RKO (cell line): ENCODE measurements at regions not wholly inside any gene's neighbourhood (a gene's known extent, or its start where the extent isn't known, plus 50 kb on each side); places are given as distances from the start of the nearest gene placed in this dataset.
"Not testable (repeated sequence)": the region's sequence is repeated elsewhere in the genome, so short reads cannot be mapped to it uniquely, and the experiment has no call there.

ENCODE experiments used
- DNase-seq: peaks from one replicate; pipeline ENCODE4 v3.0.0-alpha.2; 2016; ENCODE audit warnings: low spot score

- no peak for DNase-seq
Observed at GRCh38 chr18:10353791-10354190, 100.6 kb upstream of the APCDD1 start.

- DNase-seq, result no peak
Observed at GRCh38 chr18:10354241-10354811, 100.1 kb upstream of the APCDD1 start.

- no peak for DNase-seq
Observed at GRCh38 chr18:10354890-10355289, 99.5 kb upstream of the APCDD1 start.

- DNase-seq, result not testable (repeated sequence)
Observed at GRCh38 chr18:10356999-10357398, 97.4 kb upstream of the APCDD1 start.

- no peak for DNase-seq
Observed at GRCh38 chr18:10361660-10362059, 92.8 kb upstream of the APCDD1 start.

- no peak for DNase-seq
Observed at GRCh38 chr18:10365021-10365500, 89.4 kb upstream of the APCDD1 start.

GRCh38 chr18:10365901-10366300, 88.5 kb upstream of the APCDD1 start:
- no peak for DNase-seq

- DNase-seq, result no peak
Observed at GRCh38 chr18:10367836-10368235, 86.6 kb upstream of the APCDD1 start.

- no peak for DNase-seq
Observed at GRCh38 chr18:10368456-10369453, 85.7 kb upstream of the APCDD1 start.

- DNase-seq, result no peak
Observed at GRCh38 chr18:10370716-10371115, 83.7 kb upstream of the APCDD1 start.

GRCh38 chr18:10371165-10371564, 83.3 kb upstream of the APCDD1 start:
- DNase-seq, result no peak

- DNase-seq, result no peak
Observed at GRCh38 chr18:10374195-10374594, 80.2 kb upstream of the APCDD1 start.

- no peak for DNase-seq
Observed at GRCh38 chr18:10374636-10375293, 79.7 kb upstream of the APCDD1 start.

- no peak for DNase-seq
Observed at GRCh38 chr18:10376731-10377130, 77.7 kb upstream of the APCDD1 start.

GRCh38 chr18:10377956-10378355, 76.5 kb upstream of the APCDD1 start:
- no peak for DNase-seq

- DNase-seq, result no peak
Observed at GRCh38 chr18:10378688-10379420, 75.6 kb upstream of the APCDD1 start.

- no peak for DNase-seq
Observed at GRCh38 chr18:10379522-10379921, 74.9 kb upstream of the APCDD1 start.

- no peak for DNase-seq
Observed at GRCh38 chr18:10381516-10381915, 72.9 kb upstream of the APCDD1 start.

GRCh38 chr18:10381951-10382350, 72.5 kb upstream of the APCDD1 start:
- no peak for DNase-seq

- no peak for DNase-seq
Observed at GRCh38 chr18:10386049-10386448, 68.4 kb upstream of the APCDD1 start.

- DNase-seq, result no peak
Observed at GRCh38 chr18:10386956-10387355, 67.5 kb upstream of the APCDD1 start.

- DNase-seq, result no peak
Observed at GRCh38 chr18:10387399-10387798, 67.0 kb upstream of the APCDD1 start.
